PC-3 (cell line): ENCODE measurements at regions not wholly inside any gene's neighbourhood (a gene's known extent, or its start where the extent isn't known, plus 50 kb on each side); places are given as distances from the start of the nearest gene placed in this dataset.
A peak's percentile ranks its signal among the peaks of the same experiment; 100 is the strongest.

ENCODE experiments used
- ATAC-seq: fragments of 200-7000 bp; cut with Tn5 transposase; 2 replicates; pipeline ENCODE4 v1.9.1; 2020; ENCODE audit warnings: mild to moderate bottlenecking, moderate library complexity
- BruUV-seq: library from RNA; stranded (reverse); fragments of 400-500 nt; replicated peaks from 2 replicates; lab custom pipeline; 2021; lab: Mats Ljungman, UMichigan
- CTCF ChIA-PET: fragments of 300-600 bp; sonication (Branson Sonifier 250); formaldehyde crosslinking; loops from one replicate; lab custom pipeline; 2022; ENCODE audit warnings: antibody characterized with exemption; lab: Charles Lee
- POLR2A ChIA-PET: fragments of 300-600 bp; sonication (Branson Sonifier 250); formaldehyde crosslinking; loops from one replicate; lab custom pipeline; 2022; ENCODE audit warnings: antibody characterized with exemption; ENCODE audit not compliant: unreplicated experiment; lab: Charles Lee
- DNase-seq: peaks from one replicate; pipeline ENCODE4 v3.0.0-alpha.2; 2015
- H2AFZ ChIP-seq: fragments of 300-600 bp; sonication (generic); 2 replicates; pipeline ENCODE4 v1.6.0; 2016; ENCODE audit warnings: antibody characterized with exemption, low read length
- H3F3A ChIP-seq: fragments of 300-600 bp; sonication (generic); one replicate; pipeline ENCODE4 v1.6.0; 2017; ENCODE audit warnings: antibody characterized with exemption, low read length, control low read depth, mild to moderate bottlenecking; ENCODE audit not compliant: unreplicated experiment
- H3K27ac ChIP-seq: fragments of 300-600 bp; sonication (generic); 2 replicates; pipeline ENCODE4 v1.5.1; 2016; ENCODE audit warnings: mild to moderate bottlenecking, low read length
- H3K27me3 ChIP-seq: fragments of 300-600 bp; sonication (generic); 2 replicates; pipeline ENCODE4 v1.6.1; 2016; ENCODE audit warnings: low read length, mixed read lengths
- H3K36me3 ChIP-seq: fragments of 300-600 bp; sonication (generic); 2 replicates; pipeline ENCODE4 v1.6.1; 2016; ENCODE audit warnings: low read depth, mixed run types, low read length, mixed read lengths
- H3K4me1 ChIP-seq: fragments of 300-600 bp; sonication (generic); 2 replicates; pipeline ENCODE4 v1.5.1; 2016; ENCODE audit warnings: low read length; ENCODE audit not compliant: insufficient read depth
- H3K4me2 ChIP-seq: fragments of 300-600 bp; sonication (generic); 2 replicates; pipeline ENCODE4 v1.6.0; 2016; ENCODE audit warnings: low read length
- H3K4me3 ChIP-seq: fragments of 300-600 bp; sonication (generic); 2 replicates; pipeline ENCODE4 v1.5.1; 2016; ENCODE audit warnings: mild to moderate bottlenecking, low read length, mixed read lengths
- H3K79me2 ChIP-seq: fragments of 300-600 bp; sonication (generic); 2 replicates; pipeline ENCODE4 v1.6.1; 2017; ENCODE audit warnings: low read length, mixed read lengths
- H3K9ac ChIP-seq: fragments of 300-600 bp; sonication (generic); 2 replicates; pipeline ENCODE4 v1.6.0; 2016; ENCODE audit warnings: mild to moderate bottlenecking, low read length
- H3K9me2 ChIP-seq: fragments of 300-600 bp; sonication (generic); replicated peaks from 2 replicates; pipeline ENCODE4 v1.6.1; 2016; ENCODE audit warnings: mixed run types, low read length, mixed read lengths
- H3K9me3 ChIP-seq: fragments of 300-600 bp; sonication (generic); 2 replicates; pipeline ENCODE4 v1.6.1; 2016; ENCODE audit warnings: low read length, mixed read lengths
- H4K20me1 ChIP-seq: fragments of 300-600 bp; sonication (generic); 2 replicates; pipeline ENCODE4 v1.6.1; 2016; ENCODE audit warnings: low read length, mixed read lengths
- EZH2 ChIP-seq: fragments of 300-600 bp; sonication (generic); IDR thresholded peaks from one replicate; pipeline ENCODE4 v1.6.1; 2017; ENCODE audit warnings: antibody characterized with exemption, mild to moderate bottlenecking, low read length; ENCODE audit not compliant: unreplicated experiment
- EZH2phosphoT487 ChIP-seq: fragments of 300-600 bp; sonication (generic); IDR thresholded peaks from 2 replicates; pipeline ENCODE4 v1.6.1; 2018; ENCODE audit warnings: mild to moderate bottlenecking, antibody characterized with exemption, low read length, borderline replicate concordance
- intact Hi-C: fragments of 100-400 bp; cut with micrococcal nuclease; formaldehyde crosslinking; loops from 2 replicates; pipeline ENCODE4 v1.9.0; 2023
- TF ChIP-seq, protein P1 (sequence below): fragments of 300-600 bp; sonication (generic); conservative IDR thresholded peaks from 2 replicates; pipeline ENCODE4 v1.5.1; 2017; ENCODE audit warnings: antibody characterized with exemption, low read depth, mild to moderate bottlenecking, low read length

DNA sequence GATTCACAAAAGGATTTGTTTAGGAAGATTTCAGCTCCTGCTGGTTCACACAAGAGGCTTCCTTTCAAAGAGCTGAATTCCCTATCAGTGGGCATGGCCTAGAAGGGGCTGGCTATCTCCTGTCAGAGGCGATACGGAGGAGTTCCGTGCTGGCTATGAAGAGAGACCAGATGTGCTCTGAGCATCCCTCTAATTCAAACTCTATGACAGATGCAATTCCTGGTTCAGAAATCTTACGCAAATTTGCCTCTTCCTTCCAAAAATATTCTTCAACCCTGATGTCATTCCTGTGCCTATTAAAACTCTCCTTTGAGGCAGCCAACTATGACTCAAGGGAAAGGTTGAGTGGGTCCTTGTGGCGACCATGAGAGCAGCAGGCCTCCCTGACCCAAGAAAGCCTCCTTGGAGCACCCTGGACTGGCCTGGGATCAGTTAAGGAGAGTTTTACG is 139.3 kb upstream of the HES1 start:
- Histone ChIP-seq H3K27me3 (no peaks in the 10 kb centered on the region), H3K36me3 (no peaks in the 10 kb centered on the region), H3F3A (no peaks in the 10 kb centered on the region), H3K9ac (no peak overlapping the region), H3K4me1 (no peaks in the 10 kb centered on the region), H3K79me2 (no peaks in the 10 kb centered on the region), H4K20me1 (no peaks in the 10 kb centered on the region), H3K9me2 (no peaks in the 10 kb centered on the region), H3K9me3 (no peaks in the 10 kb centered on the region), H3K4me2 (no peak overlapping the region), H3K27ac (no peak overlapping the region), H3K4me3 (no peak overlapping the region), H2AFZ (no peak overlapping the region)
- ATAC-seq (no peak), DNase-seq (no peak)
- intact Hi-C loops = no loop called here
- POLR2A ChIA-PET = no interaction called here
- CTCF ChIA-PET = no interaction called here
- TF ChIP-seq, protein P1, sequence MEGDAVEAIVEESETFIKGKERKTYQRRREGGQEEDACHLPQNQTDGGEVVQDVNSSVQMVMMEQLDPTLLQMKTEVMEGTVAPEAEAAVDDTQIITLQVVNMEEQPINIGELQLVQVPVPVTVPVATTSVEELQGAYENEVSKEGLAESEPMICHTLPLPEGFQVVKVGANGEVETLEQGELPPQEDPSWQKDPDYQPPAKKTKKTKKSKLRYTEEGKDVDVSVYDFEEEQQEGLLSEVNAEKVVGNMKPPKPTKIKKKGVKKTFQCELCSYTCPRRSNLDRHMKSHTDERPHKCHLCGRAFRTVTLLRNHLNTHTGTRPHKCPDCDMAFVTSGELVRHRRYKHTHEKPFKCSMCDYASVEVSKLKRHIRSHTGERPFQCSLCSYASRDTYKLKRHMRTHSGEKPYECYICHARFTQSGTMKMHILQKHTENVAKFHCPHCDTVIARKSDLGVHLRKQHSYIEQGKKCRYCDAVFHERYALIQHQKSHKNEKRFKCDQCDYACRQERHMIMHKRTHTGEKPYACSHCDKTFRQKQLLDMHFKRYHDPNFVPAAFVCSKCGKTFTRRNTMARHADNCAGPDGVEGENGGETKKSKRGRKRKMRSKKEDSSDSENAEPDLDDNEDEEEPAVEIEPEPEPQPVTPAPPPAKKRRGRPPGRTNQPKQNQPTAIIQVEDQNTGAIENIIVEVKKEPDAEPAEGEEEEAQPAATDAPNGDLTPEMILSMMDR = no peak
- no peak for TF ChIP-seq EZH2phosphoT487
- no TSS peak for BruUV-seq

- CTCF ChIA-PET = no interaction called here
Measured at GRCh38 chr3:193997228-193998122, 138.5 kb upstream of the HES1 start.

GRCh38 chr3:193998123-193998448 is 137.9 kb upstream of the HES1 start:
- no peak for ATAC-seq
- ChIA-PET CTCF (no interaction called here), POLR2A (no interaction called here)
- H3K9ac ChIP-seq = no peak overlapping the region
- no peak overlapping the region for H3K4me2 ChIP-seq
- H3K9me3 ChIP-seq = no peaks in the 10 kb centered on the region
- TF ChIP-seq, protein P1 = no peak
- TF ChIP-seq EZH2 = no peak
- no peak for TF ChIP-seq EZH2phosphoT487
- H3K79me2 ChIP-seq = no peaks in the 10 kb centered on the region
- H3F3A ChIP-seq = no peaks in the 10 kb centered on the region
- H3K36me3 ChIP-seq = no peaks in the 10 kb centered on the region
- intact Hi-C loops = no loop called here
- H3K4me1 ChIP-seq = peaks cover 11% of the 10 kb centered on the region; the same call in 1 of the 2 replicates
- no peaks in the 10 kb centered on the region for H4K20me1 ChIP-seq
- H3K27me3 ChIP-seq = no peaks in the 10 kb centered on the region
- no peak overlapping the region for H2AFZ ChIP-seq
- no peak overlapping the region for H3K4me3 ChIP-seq
- no peak for DNase-seq
- no peaks in the 10 kb centered on the region for H3K9me2 ChIP-seq
- H3K27ac ChIP-seq = no peak overlapping the region
- no TSS peak for BruUV-seq

More at GRCh38 chr3:193997228-193998122, 138.5 kb upstream of the HES1 start:
- H3K79me2 ChIP-seq = no peaks in the 10 kb centered on the region
- H2AFZ ChIP-seq = no peak overlapping the region
- H3K27ac ChIP-seq = no peak overlapping the region
- no peaks in the 10 kb centered on the region for H3K36me3 ChIP-seq
- H3K4me3 ChIP-seq = no peak overlapping the region
- peaks cover 6% of the 10 kb centered on the region; the same call in 1 of the 2 replicates for H3K4me1 ChIP-seq
- H4K20me1 ChIP-seq = no peaks in the 10 kb centered on the region
- H3K4me2 ChIP-seq = no peak overlapping the region
- no peaks in the 10 kb centered on the region for H3F3A ChIP-seq
- H3K27me3 ChIP-seq = no peaks in the 10 kb centered on the region
- intact Hi-C loops = no loop called here
- POLR2A ChIA-PET = no interaction called here
- peak; percentile 59 for ATAC-seq
- no peak for DNase-seq
- no peaks in the 10 kb centered on the region for H3K9me3 ChIP-seq
- H3K9ac ChIP-seq = no peak overlapping the region
- BruUV-seq = no TSS peak
- TF ChIP-seq EZH2phosphoT487 = no peak
- TF ChIP-seq, protein P1 = no peak
- no peak for TF ChIP-seq EZH2
- H3K9me2 ChIP-seq = no peaks in the 10 kb centered on the region
